ENCODE measurements at regions not wholly inside any gene's neighbourhood (a gene's known extent, or its start where the extent isn't known, plus 50 kb on each side); places are given as distances from the start of the nearest gene placed in this dataset.

- POLR2A ChIA-PET (ENCODE audit: unreplicated experiment) = no interaction called here
- Histone ChIP-seq H3K9me3 (ENCODE audit: low read length) (no peaks in the 10 kb centered on the region), H3K9me2 (replicated peaks; ENCODE audit: low read length) (no peaks in the 10 kb centered on the region), H3K36me3 (ENCODE audit: low read depth, low read length) (no peaks in the 10 kb centered on the region), H3K4me3 (ENCODE audit: low read length) (no peak overlapping the region), H3K4me1 (ENCODE audit: insufficient read depth, low read length) (no peaks in the 10 kb centered on the region), H3K27me3 (ENCODE audit: low read length) (no peaks in the 10 kb centered on the region), H3F3A (ENCODE audit: low read length, unreplicated experiment) (no peaks in the 10 kb centered on the region), H3K27ac (ENCODE audit: low read length) (no peak overlapping the region), H3K4me2 (ENCODE audit: low read length) (no peak overlapping the region), H3K9ac (ENCODE audit: low read length) (no peak overlapping the region), H3K79me2 (ENCODE audit: low read length) (no peaks in the 10 kb centered on the region), H2AFZ (ENCODE audit: low read length) (no peak overlapping the region), H4K20me1 (ENCODE audit: low read length) (no peaks in the 10 kb centered on the region)
- no TSS peak for BruUV-seq (replicated peaks)
- CTCF ChIA-PET = no interaction called here
- TF ChIP-seq CTCF (conservative IDR thresholded peaks at IDR 0.05; ENCODE audit: low read depth, low read length) (no peak), EZH2 (IDR thresholded peaks at IDR 0.05; ENCODE audit: low read length, unreplicated experiment) (no peak), EZH2phosphoT487 (IDR thresholded peaks at IDR 0.05; ENCODE audit: borderline replicate concordance, low read length) (no peak)
- intact Hi-C loops (cut with micrococcal nuclease) = no loop called here
- ATAC-seq (no peak), DNase-seq (no peak)
These were observed 244.9 kb downstream of the SEMA3D start for GRCh38 chr7:84941936-84942335.

- no peak for TF ChIP-seq EZH2 (IDR thresholded peaks at IDR 0.05; ENCODE audit: low read length, unreplicated experiment)
- no peak for TF ChIP-seq EZH2phosphoT487 (IDR thresholded peaks at IDR 0.05; ENCODE audit: borderline replicate concordance, low read length)
- TF ChIP-seq CTCF (conservative IDR thresholded peaks at IDR 0.05; ENCODE audit: low read depth, low read length) = no peak
- no peaks in the 10 kb centered on the region for H3F3A ChIP-seq (ENCODE audit: low read length, unreplicated experiment)
- ATAC-seq (no peak), DNase-seq (no peak)
- H3K27me3 ChIP-seq (ENCODE audit: low read length) = no peaks in the 10 kb centered on the region
- intact Hi-C loops (cut with micrococcal nuclease) = no loop called here
- no peak overlapping the region for H3K9ac ChIP-seq (ENCODE audit: low read length)
- H2AFZ ChIP-seq (ENCODE audit: low read length) = no peak overlapping the region
- H3K9me3 ChIP-seq (ENCODE audit: low read length) = no peaks in the 10 kb centered on the region
- H3K79me2 ChIP-seq (ENCODE audit: low read length) = no peaks in the 10 kb centered on the region
- no peak overlapping the region for H3K4me2 ChIP-seq (ENCODE audit: low read length)
- H4K20me1 ChIP-seq (ENCODE audit: low read length) = no peaks in the 10 kb centered on the region
- ChIA-PET CTCF (no interaction called here), POLR2A (ENCODE audit: unreplicated experiment) (no interaction called here)
- no peaks in the 10 kb centered on the region for H3K36me3 ChIP-seq (ENCODE audit: low read depth, low read length)
- no peak overlapping the region for H3K4me3 ChIP-seq (ENCODE audit: low read length)
- H3K4me1 ChIP-seq (ENCODE audit: insufficient read depth, low read length) = no peaks in the 10 kb centered on the region
- H3K27ac ChIP-seq (ENCODE audit: low read length) = no peak overlapping the region
- BruUV-seq (replicated peaks) = no TSS peak
- H3K9me2 ChIP-seq (replicated peaks; ENCODE audit: low read length) = no peaks in the 10 kb centered on the region
These were observed 245.6 kb downstream of the SEMA3D start for GRCh38 chr7:84941291-84941690.

- H3K79me2 ChIP-seq (ENCODE audit: low read length) = no peaks in the 10 kb centered on the region
- ChIA-PET POLR2A (ENCODE audit: unreplicated experiment) (interaction anchor here (0.6 kb wide), 1 partner anchor 55 kb away, joined by 6 read pairs; no protein-coding TSS in a partner anchor), CTCF (no interaction called here)
- no peak overlapping the region for H2AFZ ChIP-seq (ENCODE audit: low read length)
- H4K20me1 ChIP-seq (ENCODE audit: low read length) = no peaks in the 10 kb centered on the region
- no peak overlapping the region for H3K9ac ChIP-seq (ENCODE audit: low read length)
- no peaks in the 10 kb centered on the region for H3K9me2 ChIP-seq (replicated peaks; ENCODE audit: low read length)
- no peaks in the 10 kb centered on the region for H3F3A ChIP-seq (ENCODE audit: low read length, unreplicated experiment)
- DNase-seq = no peak
- no peak overlapping the region for H3K4me3 ChIP-seq (ENCODE audit: low read length)
- no peak for TF ChIP-seq EZH2phosphoT487 (IDR thresholded peaks at IDR 0.05; ENCODE audit: borderline replicate concordance, low read length)
- H3K4me2 ChIP-seq (ENCODE audit: low read length) = no peak overlapping the region
- no TSS peak for BruUV-seq (replicated peaks)
- intact Hi-C loops (cut with micrococcal nuclease) = no loop called here
- no peaks in the 10 kb centered on the region for H3K27me3 ChIP-seq (ENCODE audit: low read length)
- H3K36me3 ChIP-seq (ENCODE audit: low read depth, low read length) = no peaks in the 10 kb centered on the region
- H3K9me3 ChIP-seq (ENCODE audit: low read length) = no peaks in the 10 kb centered on the region
- no peak overlapping the region for H3K27ac ChIP-seq (ENCODE audit: low read length)
- no peaks in the 10 kb centered on the region for H3K4me1 ChIP-seq (ENCODE audit: insufficient read depth, low read length)
- no peak for ATAC-seq
These were observed 247.0 kb downstream of the SEMA3D start for GRCh38 chr7:84939888-84940287.

Measured in PC-3 (cell line).